Posterior vena cava (tissue), 2 donors: ENCODE measurements at regions not wholly inside any gene's neighbourhood (a gene's known extent, or its start where the extent isn't known, plus 50 kb on each side); places are given as distances from the start of the nearest gene placed in this dataset.
A peak's percentile ranks its signal among the peaks of the same experiment; 100 is the strongest.
"Not testable (repeated sequence)": the region's sequence is repeated elsewhere in the genome, so short reads cannot be mapped to it uniquely, and the experiment has no call there.

ENCODE experiments used
- DNase-seq: peaks from one replicate; pipeline ENCODE4 v3.0.0-alpha.2; 2020; ENCODE audit warnings: low spot score
- intact Hi-C, 2 donors: fragments of 100-400 bp; cut with DNase I; formaldehyde crosslinking; loops; one replicate each; pipeline versions ENCODE4 v1.14.1 to v1.14.2; 2022 to 2023
- donor health status: DM: yes; HTN: yes; CAD: no.
- donor health status: DM: yes; HTN: yes; CAD: no.

GRCh38 chr16:86244936-86245335 is 265.4 kb upstream of the FOXF1 start:
- peak; percentile 65 for DNase-seq
- intact Hi-C loops: no loop called here

GRCh38 chr16:86245351-86245750 is 265.0 kb upstream of the FOXF1 start:
- intact Hi-C loops: no loop called here
- peak; percentile 45 for DNase-seq

- intact Hi-C loops: no loop called here
- DNase-seq: peak; percentile 48
Observed at GRCh38 chr16:86245895-86246294, 264.4 kb upstream of the FOXF1 start.

- intact Hi-C loops: no loop called here
- peak; percentile 56 for DNase-seq
Observed at GRCh38 chr16:86248310-86248905, 261.9 kb upstream of the FOXF1 start.

- intact Hi-C loops: no loop called here
- no peak for DNase-seq
Observed at GRCh38 chr16:86249631-86250030, 260.7 kb upstream of the FOXF1 start.

GRCh38 chr16:86251682-86252081 is 258.6 kb upstream of the FOXF1 start:
- intact Hi-C loops: no loop called here
- no peak for DNase-seq

- no peak for DNase-seq
- intact Hi-C loops: no loop called here
Observed at GRCh38 chr16:86252596-86252995, 257.7 kb upstream of the FOXF1 start.

- DNase-seq: no peak
- intact Hi-C loops: no loop called here
Observed at GRCh38 chr16:86255966-86256365, 254.4 kb upstream of the FOXF1 start.

GRCh38 chr16:86256995-86257394 is 253.3 kb upstream of the FOXF1 start:
- intact Hi-C loops: no loop called here
- DNase-seq: no peak

GRCh38 chr16:86257546-86257945 is 252.8 kb upstream of the FOXF1 start:
- intact Hi-C loops: no loop called here
- DNase-seq: no peak

- intact Hi-C loops: no loop called here
- no peak for DNase-seq
Observed at GRCh38 chr16:86258713-86259112, 251.6 kb upstream of the FOXF1 start.

- intact Hi-C loops: no loop called here
- no peak for DNase-seq
Observed at GRCh38 chr16:86259499-86259898, 250.8 kb upstream of the FOXF1 start.

- intact Hi-C loops: no loop called here
- no peak for DNase-seq
Observed at GRCh38 chr16:86261379-86261778, 248.9 kb upstream of the FOXF1 start.

GRCh38 chr16:86267657-86268056 is 242.7 kb upstream of the FOXF1 start:
- intact Hi-C loops, DNase-seq: not testable (repeated sequence)

- no peak for DNase-seq
- intact Hi-C loops: no loop called here
Observed at GRCh38 chr16:86270696-86271095, 239.6 kb upstream of the FOXF1 start.

GRCh38 chr16:86272744-86273143 is 237.6 kb upstream of the FOXF1 start:
- intact Hi-C loops: no loop called here
- no peak for DNase-seq

- no peak for DNase-seq
- intact Hi-C loops: no loop called here
Observed at GRCh38 chr16:86277221-86277620, 233.1 kb upstream of the FOXF1 start.

GRCh38 chr16:86277859-86278258 is 232.5 kb upstream of the FOXF1 start:
- intact Hi-C loops, DNase-seq: not testable (repeated sequence)

- DNase-seq: no peak
- intact Hi-C loops: no loop called here
Observed at GRCh38 chr16:86281421-86281820, 228.9 kb upstream of the FOXF1 start.

- no peak for DNase-seq
- intact Hi-C loops: no loop called here
Observed at GRCh38 chr16:86283944-86284343, 226.4 kb upstream of the FOXF1 start.

- intact Hi-C loops: no loop called here
- no peak for DNase-seq
Observed at GRCh38 chr16:86285421-86285820, 224.9 kb upstream of the FOXF1 start.
